ENCODE measurements at regions not wholly inside any gene's neighbourhood (a gene's known extent, or its start where the extent isn't known, plus 50 kb on each side); places are given as distances from the start of the nearest gene placed in this dataset.

DNA sequence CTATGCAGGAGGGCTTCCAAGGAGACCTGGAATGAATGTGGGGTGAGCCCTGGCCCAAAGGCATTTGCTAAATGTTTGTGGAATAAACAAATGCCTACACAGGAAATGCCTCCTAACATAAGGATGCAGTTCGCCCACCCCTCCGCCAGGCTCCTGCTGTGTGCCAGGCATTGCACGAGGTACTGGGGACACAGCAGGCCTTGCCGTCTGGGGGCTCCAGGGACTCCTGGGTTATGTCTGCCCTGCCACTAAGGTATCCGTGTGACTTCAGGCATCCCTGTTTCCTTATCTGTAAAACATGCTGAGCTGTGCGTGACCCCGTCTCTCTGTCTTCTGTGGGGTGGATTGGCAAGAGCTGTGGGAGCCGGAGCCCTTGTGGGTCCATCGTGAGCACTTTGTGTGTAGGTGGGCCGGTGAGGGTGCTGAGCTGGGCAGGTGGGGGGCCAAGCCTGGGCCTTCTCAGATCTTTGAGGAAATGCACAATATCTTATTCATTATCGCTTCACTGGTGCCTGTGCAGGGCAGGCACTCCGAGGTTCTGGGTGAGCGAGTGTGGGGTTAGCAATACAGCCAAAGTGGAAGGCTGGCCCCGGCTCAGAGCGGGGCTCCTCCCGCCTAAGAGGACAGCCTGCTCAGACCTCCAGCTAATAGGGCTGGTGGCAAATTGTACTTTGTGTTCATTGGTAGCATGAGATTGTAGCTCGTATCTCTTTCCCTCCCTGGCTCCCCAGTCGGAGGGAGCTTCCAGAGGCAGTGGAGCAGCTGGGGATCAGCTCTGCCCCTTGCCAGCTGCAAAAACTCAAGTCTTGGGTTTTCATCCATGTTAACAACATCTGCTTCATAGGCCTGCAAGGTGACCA, 126.8 kb downstream of the GLI2 start (continued):
- no peak for TF ChIP-seq DPF2 (IDR thresholded peaks at IDR 0.05)

DNA sequence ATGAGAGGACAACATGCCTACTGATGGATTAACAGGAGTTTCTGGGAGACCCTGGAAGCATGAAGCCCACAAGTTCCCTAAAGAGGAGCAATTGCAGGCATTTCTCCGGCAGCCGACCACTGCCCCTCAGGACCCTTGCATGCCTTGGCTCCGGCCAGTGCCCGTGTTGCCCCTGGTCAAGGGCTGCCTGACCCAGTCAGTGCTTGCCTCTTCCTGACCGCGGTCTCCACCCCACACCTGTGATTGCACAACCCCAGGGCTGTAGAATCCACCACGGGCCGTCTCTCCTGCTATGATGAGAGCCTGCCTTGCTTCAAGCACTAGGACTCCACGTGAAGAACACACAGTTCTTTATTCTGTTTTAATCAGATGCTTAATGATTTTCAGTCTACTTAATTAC, 127.5 kb downstream of the GLI2 start:
- POLR2A ChIA-PET = no interaction called here
- Histone ChIP-seq H3K27ac (ENCODE audit: control insufficient read depth, insufficient read depth) (no peak overlapping the region), H2AFZ (ENCODE audit: control insufficient read depth, low read depth, low read length) (no peak overlapping the region), H3K27me3 (replicated peaks in 1 of 2; ENCODE audit: control insufficient read depth in 2 of 2, insufficient read depth in 2 of 2, low read length in 1 of 2) (peaks cover 3 to 5% of the 10 kb centered on the region in 2 experiments; a peak in 3 of 4 replicates), H3K9me3 (replicated peaks; ENCODE audit: control insufficient read depth, insufficient read depth, low read length) (no peaks in the 10 kb centered on the region), H3K36me3 (ENCODE audit: control insufficient read depth in 2 of 2, insufficient read depth in 2 of 2, low read length in 1 of 2) (no peaks in the 10 kb centered on the region), H3K9ac (ENCODE audit: control insufficient read depth, insufficient read depth, low read length) (no peak overlapping the region), H3K79me2 (ENCODE audit: control insufficient read depth, insufficient read depth, low read length) (no peaks in the 10 kb centered on the region), H3K4me2 (ENCODE audit: control insufficient read depth, insufficient read depth) (no peak overlapping the region), H4K20me1 (ENCODE audit: control insufficient read depth, insufficient read depth) (no peaks in the 10 kb centered on the region), H3K4me3 (no peak overlapping the region), H3K4me1 (ENCODE audit: control insufficient read depth, insufficient read depth, low read length) (no peaks in the 10 kb centered on the region)
- SMC1A ChIA-PET (ENCODE audit: uncharacterized antibody, unreplicated experiment) = no interaction called here
- ATAC-seq = no peak
- in situ Hi-C loops (cut with MboI) = no loop called here
- no peak for DNase-seq (ENCODE audit: low read depth, low spot score)
- RAD21 ChIA-PET (ENCODE audit: unreplicated experiment) = no interaction called here
- CTCF ChIA-PET = no interaction called here
- 33% methylated on average over 9 of the region's 9 CpGs for WGBS (ENCODE audit: insufficient coverage, insufficient replicate concordance, low lambda C conversion rate, missing lambda C conversion rate)
- no peak for FAIRE-seq
- BruUV-seq (replicated peaks) = no TSS peak
- intact Hi-C loops (cut with micrococcal nuclease; ENCODE audit: unreplicated experiment) = no loop called here
- TF ChIP-seq, protein P1, sequence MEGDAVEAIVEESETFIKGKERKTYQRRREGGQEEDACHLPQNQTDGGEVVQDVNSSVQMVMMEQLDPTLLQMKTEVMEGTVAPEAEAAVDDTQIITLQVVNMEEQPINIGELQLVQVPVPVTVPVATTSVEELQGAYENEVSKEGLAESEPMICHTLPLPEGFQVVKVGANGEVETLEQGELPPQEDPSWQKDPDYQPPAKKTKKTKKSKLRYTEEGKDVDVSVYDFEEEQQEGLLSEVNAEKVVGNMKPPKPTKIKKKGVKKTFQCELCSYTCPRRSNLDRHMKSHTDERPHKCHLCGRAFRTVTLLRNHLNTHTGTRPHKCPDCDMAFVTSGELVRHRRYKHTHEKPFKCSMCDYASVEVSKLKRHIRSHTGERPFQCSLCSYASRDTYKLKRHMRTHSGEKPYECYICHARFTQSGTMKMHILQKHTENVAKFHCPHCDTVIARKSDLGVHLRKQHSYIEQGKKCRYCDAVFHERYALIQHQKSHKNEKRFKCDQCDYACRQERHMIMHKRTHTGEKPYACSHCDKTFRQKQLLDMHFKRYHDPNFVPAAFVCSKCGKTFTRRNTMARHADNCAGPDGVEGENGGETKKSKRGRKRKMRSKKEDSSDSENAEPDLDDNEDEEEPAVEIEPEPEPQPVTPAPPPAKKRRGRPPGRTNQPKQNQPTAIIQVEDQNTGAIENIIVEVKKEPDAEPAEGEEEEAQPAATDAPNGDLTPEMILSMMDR (IDR thresholded peaks at IDR 0.05 in 2 of 3, conservative IDR thresholded peaks at IDR 0.05 in 1 of 3; ENCODE audit: control insufficient read depth in 2 of 3, extremely low read depth in 1 of 3, insufficient read depth in 1 of 3, low read depth in 3 of 3, low read length in 3 of 3) = no peak
- TF ChIP-seq RAD51 (IDR thresholded peaks at IDR 0.05) (no peak), NBN (IDR thresholded peaks at IDR 0.05) (no peak), RUNX3 (IDR thresholded peaks at IDR 0.05; ENCODE audit: low read length) (no peak), HCFC1 (IDR thresholded peaks at IDR 0.05; ENCODE audit: low read length) (no peak), PAX5 (IDR thresholded peaks at IDR 0.05; ENCODE audit: borderline replicate concordance, low read depth, low read length) (no peak), STAT1 (conservative IDR thresholded peaks at IDR 0.05) (no peak), ZNF384 (IDR thresholded peaks at IDR 0.05; ENCODE audit: borderline replicate concordance, low read depth, low read length) (no peak), MXI1 (IDR thresholded peaks at IDR 0.05; ENCODE audit: low read depth, low read length) (no peak), CBFB (IDR thresholded peaks at IDR 0.05; ENCODE audit: low read depth) (no peak)
- TF ChIP-seq, protein P2, sequence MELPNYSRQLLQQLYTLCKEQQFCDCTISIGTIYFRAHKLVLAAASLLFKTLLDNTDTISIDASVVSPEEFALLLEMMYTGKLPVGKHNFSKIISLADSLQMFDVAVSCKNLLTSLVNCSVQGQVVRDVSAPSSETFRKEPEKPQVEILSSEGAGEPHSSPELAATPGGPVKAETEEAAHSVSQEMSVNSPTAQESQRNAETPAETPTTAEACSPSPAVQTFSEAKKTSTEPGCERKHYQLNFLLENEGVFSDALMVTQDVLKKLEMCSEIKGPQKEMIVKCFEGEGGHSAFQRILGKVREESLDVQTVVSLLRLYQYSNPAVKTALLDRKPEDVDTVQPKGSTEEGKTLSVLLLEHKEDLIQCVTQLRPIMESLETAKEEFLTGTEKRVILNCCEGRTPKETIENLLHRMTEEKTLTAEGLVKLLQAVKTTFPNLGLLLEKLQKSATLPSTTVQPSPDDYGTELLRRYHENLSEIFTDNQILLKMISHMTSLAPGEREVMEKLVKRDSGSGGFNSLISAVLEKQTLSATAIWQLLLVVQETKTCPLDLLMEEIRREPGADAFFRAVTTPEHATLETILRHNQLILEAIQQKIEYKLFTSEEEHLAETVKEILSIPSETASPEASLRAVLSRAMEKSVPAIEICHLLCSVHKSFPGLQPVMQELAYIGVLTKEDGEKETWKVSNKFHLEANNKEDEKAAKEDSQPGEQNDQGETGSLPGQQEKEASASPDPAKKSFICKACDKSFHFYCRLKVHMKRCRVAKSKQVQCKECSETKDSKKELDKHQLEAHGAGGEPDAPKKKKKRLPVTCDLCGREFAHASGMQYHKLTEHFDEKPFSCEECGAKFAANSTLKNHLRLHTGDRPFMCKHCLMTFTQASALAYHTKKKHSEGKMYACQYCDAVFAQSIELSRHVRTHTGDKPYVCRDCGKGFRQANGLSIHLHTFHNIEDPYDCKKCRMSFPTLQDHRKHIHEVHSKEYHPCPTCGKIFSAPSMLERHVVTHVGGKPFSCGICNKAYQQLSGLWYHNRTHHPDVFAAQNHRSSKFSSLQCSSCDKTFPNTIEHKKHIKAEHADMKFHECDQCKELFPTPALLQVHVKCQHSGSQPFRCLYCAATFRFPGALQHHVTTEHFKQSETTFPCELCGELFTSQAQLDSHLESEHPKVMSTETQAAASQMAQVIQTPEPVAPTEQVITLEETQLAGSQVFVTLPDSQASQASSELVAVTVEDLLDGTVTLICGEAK (IDR thresholded peaks at IDR 0.05; ENCODE audit: borderline replicate concordance) = no peak
